ENCODE measurements at regions not wholly inside any gene's neighbourhood (a gene's known extent, or its start where the extent isn't known, plus 50 kb on each side); places are given as distances from the start of the nearest gene placed in this dataset.
"Not testable (repeated sequence)": the region's sequence is repeated elsewhere in the genome, so short reads cannot be mapped to it uniquely, and the experiment has no call there.

GRCh38 chr6:121682666-121683065, 247.2 kb downstream of the GJA1 start:
- no peak for DNase-seq (ENCODE audit: extremely low read depth, low read depth)

DNA sequence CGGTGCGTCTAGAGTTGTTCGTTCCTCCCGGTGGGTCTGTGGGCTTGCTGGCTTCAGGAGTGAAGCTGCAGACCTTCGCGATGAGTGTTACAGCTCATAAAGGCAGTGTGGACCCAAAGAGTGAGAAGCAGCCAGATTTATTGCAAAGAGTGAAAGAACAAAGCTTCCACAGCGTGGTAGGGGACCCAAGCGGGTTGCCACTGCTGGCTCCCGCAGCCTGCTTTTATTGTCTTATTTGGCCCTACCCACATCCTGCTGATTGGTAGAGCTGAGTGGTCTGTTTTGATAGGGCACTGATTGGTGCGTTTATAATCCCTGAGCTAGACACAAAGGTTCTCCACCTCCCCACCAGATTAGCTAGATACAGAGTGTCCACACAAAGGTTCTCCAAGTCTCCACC, 250.4 kb downstream of the GJA1 start:
- DNase-seq (ENCODE audit: extremely low read depth, low read depth), result not testable (repeated sequence)

DNA sequence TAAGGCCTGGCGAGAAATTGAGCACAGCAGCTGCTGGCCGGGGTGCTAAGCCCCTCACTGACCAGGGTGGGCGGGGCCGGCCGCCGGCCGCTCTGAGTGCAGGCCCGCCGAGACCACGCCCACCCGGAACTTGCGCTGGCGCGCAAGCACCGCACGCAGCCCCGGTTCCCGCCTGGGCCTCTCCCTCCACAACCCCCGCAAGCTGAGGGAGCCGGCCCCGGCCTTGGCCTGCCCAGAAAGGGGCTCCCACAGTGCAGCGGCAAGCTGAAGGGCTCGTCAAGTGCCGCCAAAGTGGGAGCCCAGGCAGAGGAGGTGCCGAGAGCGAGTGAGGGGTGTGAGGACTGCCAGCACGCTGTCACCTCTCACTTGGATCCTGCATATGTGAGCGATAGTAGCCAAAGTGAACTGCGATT, 251.2 kb downstream of the GJA1 start:
- no peak for DNase-seq (ENCODE audit: extremely low read depth, low read depth)

GRCh38 chr6:121688974-121689373, 253.5 kb downstream of the GJA1 start:
- DNase-seq (ENCODE audit: extremely low read depth, low read depth), result no peak

DNA sequence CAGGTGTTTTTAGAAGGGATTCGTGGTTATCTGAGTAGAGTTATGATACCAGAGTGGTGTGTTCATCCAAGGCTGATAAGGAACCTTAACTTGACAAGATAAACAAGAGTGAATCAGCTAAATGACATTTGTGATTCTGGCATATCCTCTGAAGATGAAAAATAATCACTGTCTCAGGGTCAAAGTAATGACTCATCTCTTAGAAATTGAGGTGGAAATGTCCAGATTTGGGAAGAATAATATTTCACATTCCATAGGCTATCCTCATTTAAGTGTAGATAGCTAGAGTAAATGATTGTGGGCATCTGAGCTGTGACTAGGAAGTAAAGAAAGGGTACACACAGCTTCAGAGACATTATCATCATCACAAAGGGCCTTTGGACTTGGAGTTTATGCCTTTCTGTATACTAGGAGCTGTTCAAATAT, 255.7 kb downstream of the GJA1 start:
- DNase-seq (ENCODE audit: extremely low read depth, low read depth), result no peak

- DNase-seq (ENCODE audit: extremely low read depth, low read depth), result no peak
These were observed 258.9 kb downstream of the GJA1 start for GRCh38 chr6:121694389-121694788.

- DNase-seq (ENCODE audit: extremely low read depth, low read depth), result no peak
These were observed 259.4 kb downstream of the GJA1 start for GRCh38 chr6:121694801-121695251.

GRCh38 chr6:121695329-121695728, 259.9 kb downstream of the GJA1 start:
- DNase-seq (ENCODE audit: extremely low read depth, low read depth), result no peak

- DNase-seq (ENCODE audit: extremely low read depth, low read depth), result no peak
These were observed 262.5 kb downstream of the GJA1 start for GRCh38 chr6:121697921-121698320.

DNA sequence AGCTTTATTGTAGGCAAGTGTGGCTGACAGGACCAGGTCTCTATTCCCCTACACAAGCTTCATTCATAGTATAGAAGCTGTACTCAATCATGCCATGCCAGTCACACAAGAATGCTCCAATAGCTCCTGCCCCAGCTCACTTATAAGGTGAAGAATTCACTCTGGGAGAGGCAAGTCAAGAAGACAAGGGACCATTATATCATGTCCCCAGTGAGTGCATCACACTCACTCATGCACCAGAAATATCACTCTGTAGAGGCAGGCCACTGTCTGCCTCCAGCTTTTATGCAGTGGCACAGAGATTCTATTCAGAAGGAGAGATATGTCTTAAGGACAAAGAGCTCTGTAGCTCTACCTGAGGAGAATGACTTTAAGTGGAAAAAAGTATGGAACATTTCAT, 263.2 kb downstream of the GJA1 start:
- no peak for DNase-seq (ENCODE audit: extremely low read depth, low read depth)

- not testable (repeated sequence) for DNase-seq (ENCODE audit: extremely low read depth, low read depth)
These were observed 267.7 kb downstream of the GJA1 start for GRCh38 chr6:121703129-121703528.

DNA sequence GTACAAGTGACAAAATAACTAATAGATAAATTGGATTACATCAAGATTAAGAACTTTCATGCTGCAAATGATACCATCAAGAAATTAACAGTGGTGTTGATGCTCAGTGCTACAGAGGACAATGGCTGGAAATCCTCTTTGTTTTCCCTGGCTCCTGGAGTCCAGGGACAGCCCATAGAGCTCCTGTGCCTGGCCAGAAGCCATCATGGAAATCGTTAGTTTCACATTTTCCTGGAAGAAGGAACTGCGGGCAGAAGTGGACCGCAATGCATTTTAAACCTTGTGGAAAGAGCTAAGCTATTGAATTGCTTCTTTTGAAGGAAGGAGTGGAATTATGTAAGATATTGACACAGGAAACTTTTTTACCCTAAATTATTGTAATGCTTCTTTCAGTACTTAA, 276.0 kb downstream of the GJA1 start:
- no peak for DNase-seq (ENCODE audit: extremely low read depth, low read depth)

- no peak for DNase-seq (ENCODE audit: extremely low read depth, low read depth)
These were observed 282.2 kb downstream of the GJA1 start for GRCh38 chr6:121717686-121718085.

DNA sequence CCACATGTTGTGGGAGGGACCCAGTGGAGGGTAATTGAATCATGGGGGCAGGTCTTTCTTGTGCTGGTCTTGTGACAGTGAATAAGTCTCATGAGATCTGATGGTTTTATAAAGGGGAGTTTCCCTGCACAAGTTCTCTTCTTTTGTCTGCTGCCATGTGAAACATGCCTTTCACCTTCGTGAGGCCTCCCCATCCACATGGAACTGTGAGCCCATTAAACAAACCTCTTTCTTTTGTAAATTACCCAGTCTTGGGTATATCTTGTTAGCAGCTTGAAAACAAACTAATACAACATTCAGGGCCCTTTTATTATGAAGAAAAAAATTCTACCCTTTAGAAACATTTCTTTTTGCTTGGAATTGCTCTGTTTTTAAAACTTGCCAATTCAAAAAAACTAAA, 285.4 kb downstream of the GJA1 start:
- DNase-seq (ENCODE audit: extremely low read depth, low read depth), result not testable (repeated sequence)

GRCh38 chr6:121723623-121724022, 288.2 kb downstream of the GJA1 start:
- DNase-seq (ENCODE audit: extremely low read depth, low read depth), result no peak

GRCh38 chr6:121724576-121724975, 289.1 kb downstream of the GJA1 start:
- no peak for DNase-seq (ENCODE audit: extremely low read depth, low read depth)

- DNase-seq (ENCODE audit: extremely low read depth, low read depth), result no peak
These were observed 291.1 kb downstream of the GJA1 start for GRCh38 chr6:121726596-121726995.

DNA sequence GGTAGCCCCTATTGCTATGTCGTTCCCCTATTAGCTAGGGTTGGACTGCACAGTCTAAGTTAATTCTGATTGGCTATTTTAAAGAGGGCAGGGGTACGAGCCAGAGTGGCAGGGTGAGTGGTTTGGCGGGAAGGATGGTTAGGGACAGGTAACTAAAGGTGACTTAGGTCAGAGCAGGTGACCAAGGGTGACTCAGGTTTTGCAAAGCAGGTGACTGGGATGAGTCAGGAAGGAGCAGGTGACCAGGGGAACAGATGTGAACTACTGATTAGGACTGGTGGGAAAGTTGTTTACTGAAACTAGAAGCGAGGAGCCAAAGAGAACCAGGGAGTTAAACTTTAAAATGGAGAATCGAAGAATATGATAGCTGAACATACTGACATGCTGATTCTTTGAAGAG, 295.2 kb downstream of the GJA1 start:
- DNase-seq (ENCODE audit: extremely low read depth, low read depth), result no peak

DNA sequence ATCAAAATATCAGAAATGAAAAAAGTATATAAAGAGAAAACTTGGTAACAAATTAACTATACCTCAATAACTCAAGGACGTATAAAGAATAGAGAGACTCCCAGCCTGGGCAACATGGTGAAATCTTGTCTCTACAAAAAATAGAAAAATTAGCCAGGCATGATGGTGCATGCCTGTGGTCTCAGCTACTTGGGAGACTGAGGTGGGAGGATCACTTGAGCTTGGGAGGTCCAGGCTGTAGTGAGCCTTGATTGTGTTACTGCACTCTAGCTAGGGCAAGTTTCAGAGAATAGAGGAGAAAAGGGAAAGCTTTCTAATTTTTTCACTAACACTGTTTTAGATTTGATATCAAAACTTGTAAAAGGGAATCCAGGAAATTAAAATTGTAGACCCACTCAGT, 295.9 kb downstream of the GJA1 start:
- no peak for DNase-seq (ENCODE audit: extremely low read depth, low read depth)

DNA sequence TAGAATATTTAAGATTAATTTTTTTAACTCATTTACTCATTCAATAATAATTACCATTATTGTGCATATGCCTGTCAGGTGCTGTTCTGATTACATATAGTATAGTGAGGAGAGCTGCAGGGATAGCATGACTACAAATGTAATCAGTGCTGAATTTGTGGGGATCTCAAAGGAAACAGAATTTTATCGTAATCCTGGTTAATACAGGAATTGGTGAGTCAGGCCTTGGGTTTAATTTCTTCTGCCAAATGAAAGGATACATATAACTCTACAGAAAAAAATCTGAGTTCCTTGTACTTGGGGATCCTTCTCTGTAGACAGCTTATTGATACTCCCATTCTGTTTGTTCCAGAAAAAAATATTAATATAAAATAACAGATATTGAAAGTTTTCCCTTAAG, 297.2 kb downstream of the GJA1 start:
- DNase-seq (ENCODE audit: extremely low read depth, low read depth), result no peak

GRCh38 chr6:121733234-121733633, 297.8 kb downstream of the GJA1 start:
- DNase-seq (ENCODE audit: extremely low read depth, low read depth), result no peak

GRCh38 chr6:121740188-121740587, 304.7 kb downstream of the GJA1 start:
- not testable (repeated sequence) for DNase-seq (ENCODE audit: extremely low read depth, low read depth)

DNA sequence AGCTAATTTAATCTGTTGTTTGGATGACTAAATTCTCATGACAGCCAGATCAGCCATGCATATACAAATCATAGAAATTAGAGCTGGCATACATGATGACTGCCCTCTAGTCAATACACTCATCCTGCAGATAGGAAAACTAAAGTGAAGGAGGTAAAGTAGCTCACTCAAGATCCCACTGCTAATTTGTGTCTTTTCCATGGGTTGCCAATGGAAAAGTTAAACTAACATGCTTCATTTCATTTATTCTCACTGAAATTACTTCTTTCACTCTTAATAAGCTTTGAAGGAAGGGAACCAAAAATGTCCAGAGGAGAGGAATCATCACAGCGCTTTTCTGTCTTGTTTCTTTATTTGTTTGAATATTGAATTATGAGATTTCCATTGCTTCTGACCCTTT, 308.2 kb downstream of the GJA1 start:
- DNase-seq (ENCODE audit: extremely low read depth, low read depth), result no peak

DNA sequence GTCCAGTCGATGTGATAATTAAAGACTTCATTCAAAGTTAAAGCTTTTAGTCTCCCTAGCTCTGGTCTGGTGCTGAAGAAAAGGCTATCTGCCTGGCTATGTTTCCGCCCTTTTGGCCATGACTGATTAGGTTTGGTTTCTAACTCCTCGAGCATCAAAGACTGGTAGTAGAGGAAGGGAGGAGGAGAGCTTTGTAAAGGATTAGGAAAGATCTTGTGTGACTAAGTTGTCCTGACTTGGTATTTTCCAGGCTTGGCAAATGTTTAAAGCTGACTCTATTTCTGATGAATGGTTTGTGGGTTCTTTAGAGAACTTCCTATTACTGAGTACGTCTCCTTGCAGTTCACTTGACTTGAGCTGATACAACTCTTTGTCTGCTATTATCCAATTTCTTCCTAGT, 312.9 kb downstream of the GJA1 start:
- DNase-seq (ENCODE audit: extremely low read depth, low read depth), result no peak

Measured in NCI-H460 (cell line).